GM23338 (cell line): ENCODE measurements at regions not wholly inside any gene's neighbourhood (a gene's known extent, or its start where the extent isn't known, plus 50 kb on each side); places are given as distances from the start of the nearest gene placed in this dataset.

ENCODE experiments used
- ATAC-seq: fragments of 200-7000 bp; cut with Tn5 transposase; 3 replicates; pipeline ENCODE4 v1.9.1; 2020
- DNase-seq: peaks from one replicate; pipeline ENCODE4 v3.0.0-alpha.2; 2015; ENCODE audit warnings: low spot score
- H2AFZ ChIP-seq: fragments of 200-600 bp; sonication (generic); 2 replicates; pipeline ENCODE4 v1.8.0; 2016; ENCODE audit warnings: antibody characterized with exemption, mild to moderate bottlenecking, moderate library complexity
- H3F3A ChIP-seq: fragments of 200-600 bp; sonication (generic); replicated peaks from 2 replicates; pipeline ENCODE4 v1.8.0; 2017; ENCODE audit warnings: antibody characterized with exemption, mixed run types, low read depth
- H3K27ac ChIP-seq: fragments of 200-600 bp; sonication (generic); 2 replicates; pipeline ENCODE4 v1.6.1; 2016; ENCODE audit warnings: low read depth
- H3K27me3 ChIP-seq: fragments of 200-600 bp; sonication (generic); 2 replicates; pipeline ENCODE4 v1.8.0; 2016; ENCODE audit warnings: mild to moderate bottlenecking, mixed run types, moderate library complexity; ENCODE audit not compliant: insufficient read depth
- H3K36me3 ChIP-seq: fragments of 200-600 bp; sonication (generic); 2 replicates; pipeline ENCODE4 v1.8.0; 2016; ENCODE audit warnings: mild to moderate bottlenecking; ENCODE audit not compliant: insufficient read depth
- H3K4me1 ChIP-seq: fragments of 200-600 bp; sonication (generic); 2 replicates; pipeline ENCODE4 v1.8.0; 2016; ENCODE audit warnings: mild to moderate bottlenecking, moderate library complexity; ENCODE audit not compliant: insufficient read depth
- H3K4me2 ChIP-seq: fragments of 200-600 bp; sonication (generic); 2 replicates; pipeline ENCODE4 v1.7.1; 2017; ENCODE audit warnings: mixed run types
- H3K4me3 ChIP-seq: fragments of 200-600 bp; sonication (generic); 2 replicates; pipeline ENCODE4 v1.6.1; 2016; ENCODE audit warnings: mixed run types
- H3K79me2 ChIP-seq: fragments of 200-600 bp; sonication (generic); replicated peaks from 2 replicates; pipeline ENCODE4 v1.8.0; 2017; ENCODE audit warnings: mild to moderate bottlenecking; ENCODE audit not compliant: insufficient read depth
- H3K9me2 ChIP-seq: fragments of 200-600 bp; sonication (generic); 2 replicates; pipeline ENCODE4 v1.8.0; 2017; ENCODE audit not compliant: insufficient read depth
- H4K20me1 ChIP-seq: fragments of 200-600 bp; sonication (generic); replicated peaks from 2 replicates; pipeline ENCODE4 v1.8.0; 2017; ENCODE audit warnings: mild to moderate bottlenecking; ENCODE audit not compliant: insufficient read depth
- H3K27ac Mint-ChIP-seq: 2 replicates; pipeline ENCODE4 v1.8.0; 2020; ENCODE audit warnings: inconsistent platforms, mild to moderate bottlenecking, moderate library complexity, mixed read lengths
- H3K27me3 Mint-ChIP-seq: 3 replicates; pipeline ENCODE4 v1.8.0; 2022; ENCODE audit warnings: low read depth, mild to moderate bottlenecking, moderate library complexity, mixed read lengths, inconsistent platforms; ENCODE audit not compliant: insufficient read depth, poor library complexity
- H3K36me3 Mint-ChIP-seq: 3 replicates; pipeline ENCODE4 v1.8.0; 2021; ENCODE audit warnings: low read depth, mild to moderate bottlenecking, inconsistent platforms, moderate library complexity, mixed read lengths
- H3K4me1 Mint-ChIP-seq: 3 replicates; pipeline ENCODE4 v1.8.0; 2020; ENCODE audit warnings: mild to moderate bottlenecking, inconsistent platforms, mixed read lengths
- H3K4me3 Mint-ChIP-seq: 3 replicates; pipeline ENCODE4 v1.8.0; 2021; ENCODE audit warnings: moderate library complexity, mild to moderate bottlenecking, inconsistent platforms, mixed read lengths
- H3K9me3 Mint-ChIP-seq: 3 replicates; pipeline ENCODE4 v1.8.0; 2020; ENCODE audit warnings: moderate library complexity, mild to moderate bottlenecking, inconsistent platforms, mixed read lengths
- CREB1 ChIP-seq: fragments of 250-450 bp; sonication (Bioruptor Pico); IDR thresholded peaks from 2 replicates; pipeline ENCODE4 v1.5.0; 2020; ENCODE audit warnings: low read depth, mild to moderate bottlenecking, moderate library complexity
- EZH2 ChIP-seq: fragments of 200-600 bp; sonication (generic); IDR thresholded peaks from one replicate; pipeline ENCODE4 v1.8.0; 2017; ENCODE audit warnings: antibody characterized with exemption, mild to moderate bottlenecking, low read depth; ENCODE audit not compliant: unreplicated experiment
- EZH2phosphoT487 ChIP-seq: fragments of 200-600 bp; sonication (generic); IDR thresholded peaks from one replicate; pipeline ENCODE4 v1.8.1; 2018; ENCODE audit warnings: antibody characterized with exemption; ENCODE audit not compliant: unreplicated experiment
- JUNB ChIP-seq: IDR thresholded peaks from one replicate; pipeline ENCODE4 v1.6.1; 2016; ENCODE audit warnings: antibody characterized with exemption; ENCODE audit not compliant: unreplicated experiment
- NANOG ChIP-seq: IDR thresholded peaks from 2 replicates; pipeline ENCODE4 v1.6.1; 2016; ENCODE audit warnings: antibody characterized with exemption, borderline replicate concordance
- POLR2AphosphoS5 ChIP-seq: IDR thresholded peaks from 2 replicates; pipeline ENCODE4 v1.6.1; 2016; ENCODE audit warnings: antibody characterized with exemption, low read depth
- STAT1 ChIP-seq: IDR thresholded peaks from one replicate; pipeline ENCODE4 v1.6.1; 2016; ENCODE audit warnings: antibody characterized with exemption; ENCODE audit not compliant: unreplicated experiment
- ZNF114 ChIP-seq: fragments of 250-450 bp; sonication (Bioruptor Pico); IDR thresholded peaks from 2 replicates; pipeline ENCODE4 v1.5.0; 2020; ENCODE audit warnings: mild to moderate bottlenecking, moderate library complexity
- ZNF331 ChIP-seq: fragments of 250-450 bp; sonication (Bioruptor Pico); IDR thresholded peaks from 2 replicates; pipeline ENCODE4 v1.5.0; 2020; ENCODE audit warnings: low read depth, mild to moderate bottlenecking, moderate library complexity
- TF ChIP-seq, protein P1 (sequence below): IDR thresholded peaks from 2 replicates; pipeline ENCODE4 v1.6.1; 2016; ENCODE audit warnings: antibody characterized with exemption
- TF ChIP-seq, protein P2 (sequence below), 2 experiments: fragments of 200-600 bp in 1 of 2; sonication (generic) in 1 of 2; conservative IDR thresholded peaks; 2 replicates each; pipeline versions ENCODE4 v1.5.1 to v1.6.1; 2016 to 2017; ENCODE audit warnings: antibody characterized with exemption in 2 of 2, low read depth in 2 of 2, mild to moderate bottlenecking in 2 of 2, moderate library complexity in 1 of 2
- TF ChIP-seq, protein P3 (sequence below): IDR thresholded peaks from one replicate; pipeline ENCODE4 v1.6.1; 2018; ENCODE audit warnings: antibody characterized with exemption; ENCODE audit not compliant: unreplicated experiment
- TF ChIP-seq, protein P4 (sequence below): fragments of 250-450 bp; sonication (Bioruptor Pico); IDR thresholded peaks from 2 replicates; pipeline ENCODE4 v1.5.0; 2020; ENCODE audit warnings: mild to moderate bottlenecking, moderate library complexity

DNA sequence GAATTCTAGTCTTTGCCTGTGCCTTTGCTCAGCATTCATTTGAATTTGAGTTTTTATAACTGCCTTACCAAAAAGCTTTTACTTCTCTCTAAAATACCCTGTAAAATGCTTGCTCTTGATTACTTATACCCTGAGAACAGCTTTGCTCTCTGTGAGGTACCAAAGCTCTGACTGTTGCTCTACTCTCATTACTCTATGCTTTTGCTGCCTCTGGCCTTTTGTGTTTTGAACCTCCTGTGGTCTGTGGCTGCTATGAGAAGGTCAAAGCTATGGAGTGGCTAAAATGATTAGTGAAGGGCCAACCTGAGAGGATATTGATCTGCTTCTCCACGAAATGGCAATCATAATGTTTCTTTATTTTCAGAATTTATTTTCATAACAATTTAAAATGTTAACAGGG lies 375.6 kb upstream of the IMPG1 start:
- H2AFZ ChIP-seq, result no peak overlapping the region
- Mint-ChIP-seq H3K27ac (no peak overlapping the region), H3K4me1 (peaks cover 9% of the 10 kb centered on the region; the same call in 2 of the 3 replicates), H3K9me3 (peaks cover 11% of the 10 kb centered on the region; the same call in 2 of the 3 replicates), H3K36me3 (peaks cover 6% of the 10 kb centered on the region; the same call in 2 of the 3 replicates), H3K4me3 (no peak overlapping the region), H3K27me3 (no peaks in the 10 kb centered on the region)
- H3K9me2 ChIP-seq, result no peaks in the 10 kb centered on the region
- no peak for TF ChIP-seq POLR2AphosphoS5
- no peak for TF ChIP-seq ZNF114 (CRISPR knock-in tag)
- TF ChIP-seq, protein P1, sequence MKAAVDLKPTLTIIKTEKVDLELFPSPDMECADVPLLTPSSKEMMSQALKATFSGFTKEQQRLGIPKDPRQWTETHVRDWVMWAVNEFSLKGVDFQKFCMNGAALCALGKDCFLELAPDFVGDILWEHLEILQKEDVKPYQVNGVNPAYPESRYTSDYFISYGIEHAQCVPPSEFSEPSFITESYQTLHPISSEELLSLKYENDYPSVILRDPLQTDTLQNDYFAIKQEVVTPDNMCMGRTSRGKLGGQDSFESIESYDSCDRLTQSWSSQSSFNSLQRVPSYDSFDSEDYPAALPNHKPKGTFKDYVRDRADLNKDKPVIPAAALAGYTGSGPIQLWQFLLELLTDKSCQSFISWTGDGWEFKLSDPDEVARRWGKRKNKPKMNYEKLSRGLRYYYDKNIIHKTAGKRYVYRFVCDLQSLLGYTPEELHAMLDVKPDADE, result no peak
- TF ChIP-seq NANOG, result no peak
- TF ChIP-seq, protein P2, sequence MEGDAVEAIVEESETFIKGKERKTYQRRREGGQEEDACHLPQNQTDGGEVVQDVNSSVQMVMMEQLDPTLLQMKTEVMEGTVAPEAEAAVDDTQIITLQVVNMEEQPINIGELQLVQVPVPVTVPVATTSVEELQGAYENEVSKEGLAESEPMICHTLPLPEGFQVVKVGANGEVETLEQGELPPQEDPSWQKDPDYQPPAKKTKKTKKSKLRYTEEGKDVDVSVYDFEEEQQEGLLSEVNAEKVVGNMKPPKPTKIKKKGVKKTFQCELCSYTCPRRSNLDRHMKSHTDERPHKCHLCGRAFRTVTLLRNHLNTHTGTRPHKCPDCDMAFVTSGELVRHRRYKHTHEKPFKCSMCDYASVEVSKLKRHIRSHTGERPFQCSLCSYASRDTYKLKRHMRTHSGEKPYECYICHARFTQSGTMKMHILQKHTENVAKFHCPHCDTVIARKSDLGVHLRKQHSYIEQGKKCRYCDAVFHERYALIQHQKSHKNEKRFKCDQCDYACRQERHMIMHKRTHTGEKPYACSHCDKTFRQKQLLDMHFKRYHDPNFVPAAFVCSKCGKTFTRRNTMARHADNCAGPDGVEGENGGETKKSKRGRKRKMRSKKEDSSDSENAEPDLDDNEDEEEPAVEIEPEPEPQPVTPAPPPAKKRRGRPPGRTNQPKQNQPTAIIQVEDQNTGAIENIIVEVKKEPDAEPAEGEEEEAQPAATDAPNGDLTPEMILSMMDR (conservative IDR thresholded peaks at IDR 0.05; ENCODE audit: low read depth in 2 of 2), result no peak
- TF ChIP-seq JUNB, result no peak
- TF ChIP-seq EZH2phosphoT487, result no peak
- no peak for TF ChIP-seq EZH2
- no peak for TF ChIP-seq ZNF331 (CRISPR knock-in tag)
- no peak for TF ChIP-seq CREB1
- TF ChIP-seq, protein P3, sequence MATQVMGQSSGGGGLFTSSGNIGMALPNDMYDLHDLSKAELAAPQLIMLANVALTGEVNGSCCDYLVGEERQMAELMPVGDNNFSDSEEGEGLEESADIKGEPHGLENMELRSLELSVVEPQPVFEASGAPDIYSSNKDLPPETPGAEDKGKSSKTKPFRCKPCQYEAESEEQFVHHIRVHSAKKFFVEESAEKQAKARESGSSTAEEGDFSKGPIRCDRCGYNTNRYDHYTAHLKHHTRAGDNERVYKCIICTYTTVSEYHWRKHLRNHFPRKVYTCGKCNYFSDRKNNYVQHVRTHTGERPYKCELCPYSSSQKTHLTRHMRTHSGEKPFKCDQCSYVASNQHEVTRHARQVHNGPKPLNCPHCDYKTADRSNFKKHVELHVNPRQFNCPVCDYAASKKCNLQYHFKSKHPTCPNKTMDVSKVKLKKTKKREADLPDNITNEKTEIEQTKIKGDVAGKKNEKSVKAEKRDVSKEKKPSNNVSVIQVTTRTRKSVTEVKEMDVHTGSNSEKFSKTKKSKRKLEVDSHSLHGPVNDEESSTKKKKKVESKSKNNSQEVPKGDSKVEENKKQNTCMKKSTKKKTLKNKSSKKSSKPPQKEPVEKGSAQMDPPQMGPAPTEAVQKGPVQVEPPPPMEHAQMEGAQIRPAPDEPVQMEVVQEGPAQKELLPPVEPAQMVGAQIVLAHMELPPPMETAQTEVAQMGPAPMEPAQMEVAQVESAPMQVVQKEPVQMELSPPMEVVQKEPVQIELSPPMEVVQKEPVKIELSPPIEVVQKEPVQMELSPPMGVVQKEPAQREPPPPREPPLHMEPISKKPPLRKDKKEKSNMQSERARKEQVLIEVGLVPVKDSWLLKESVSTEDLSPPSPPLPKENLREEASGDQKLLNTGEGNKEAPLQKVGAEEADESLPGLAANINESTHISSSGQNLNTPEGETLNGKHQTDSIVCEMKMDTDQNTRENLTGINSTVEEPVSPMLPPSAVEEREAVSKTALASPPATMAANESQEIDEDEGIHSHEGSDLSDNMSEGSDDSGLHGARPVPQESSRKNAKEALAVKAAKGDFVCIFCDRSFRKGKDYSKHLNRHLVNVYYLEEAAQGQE, result no peak
- no peak for TF ChIP-seq STAT1
- TF ChIP-seq, protein P4, sequence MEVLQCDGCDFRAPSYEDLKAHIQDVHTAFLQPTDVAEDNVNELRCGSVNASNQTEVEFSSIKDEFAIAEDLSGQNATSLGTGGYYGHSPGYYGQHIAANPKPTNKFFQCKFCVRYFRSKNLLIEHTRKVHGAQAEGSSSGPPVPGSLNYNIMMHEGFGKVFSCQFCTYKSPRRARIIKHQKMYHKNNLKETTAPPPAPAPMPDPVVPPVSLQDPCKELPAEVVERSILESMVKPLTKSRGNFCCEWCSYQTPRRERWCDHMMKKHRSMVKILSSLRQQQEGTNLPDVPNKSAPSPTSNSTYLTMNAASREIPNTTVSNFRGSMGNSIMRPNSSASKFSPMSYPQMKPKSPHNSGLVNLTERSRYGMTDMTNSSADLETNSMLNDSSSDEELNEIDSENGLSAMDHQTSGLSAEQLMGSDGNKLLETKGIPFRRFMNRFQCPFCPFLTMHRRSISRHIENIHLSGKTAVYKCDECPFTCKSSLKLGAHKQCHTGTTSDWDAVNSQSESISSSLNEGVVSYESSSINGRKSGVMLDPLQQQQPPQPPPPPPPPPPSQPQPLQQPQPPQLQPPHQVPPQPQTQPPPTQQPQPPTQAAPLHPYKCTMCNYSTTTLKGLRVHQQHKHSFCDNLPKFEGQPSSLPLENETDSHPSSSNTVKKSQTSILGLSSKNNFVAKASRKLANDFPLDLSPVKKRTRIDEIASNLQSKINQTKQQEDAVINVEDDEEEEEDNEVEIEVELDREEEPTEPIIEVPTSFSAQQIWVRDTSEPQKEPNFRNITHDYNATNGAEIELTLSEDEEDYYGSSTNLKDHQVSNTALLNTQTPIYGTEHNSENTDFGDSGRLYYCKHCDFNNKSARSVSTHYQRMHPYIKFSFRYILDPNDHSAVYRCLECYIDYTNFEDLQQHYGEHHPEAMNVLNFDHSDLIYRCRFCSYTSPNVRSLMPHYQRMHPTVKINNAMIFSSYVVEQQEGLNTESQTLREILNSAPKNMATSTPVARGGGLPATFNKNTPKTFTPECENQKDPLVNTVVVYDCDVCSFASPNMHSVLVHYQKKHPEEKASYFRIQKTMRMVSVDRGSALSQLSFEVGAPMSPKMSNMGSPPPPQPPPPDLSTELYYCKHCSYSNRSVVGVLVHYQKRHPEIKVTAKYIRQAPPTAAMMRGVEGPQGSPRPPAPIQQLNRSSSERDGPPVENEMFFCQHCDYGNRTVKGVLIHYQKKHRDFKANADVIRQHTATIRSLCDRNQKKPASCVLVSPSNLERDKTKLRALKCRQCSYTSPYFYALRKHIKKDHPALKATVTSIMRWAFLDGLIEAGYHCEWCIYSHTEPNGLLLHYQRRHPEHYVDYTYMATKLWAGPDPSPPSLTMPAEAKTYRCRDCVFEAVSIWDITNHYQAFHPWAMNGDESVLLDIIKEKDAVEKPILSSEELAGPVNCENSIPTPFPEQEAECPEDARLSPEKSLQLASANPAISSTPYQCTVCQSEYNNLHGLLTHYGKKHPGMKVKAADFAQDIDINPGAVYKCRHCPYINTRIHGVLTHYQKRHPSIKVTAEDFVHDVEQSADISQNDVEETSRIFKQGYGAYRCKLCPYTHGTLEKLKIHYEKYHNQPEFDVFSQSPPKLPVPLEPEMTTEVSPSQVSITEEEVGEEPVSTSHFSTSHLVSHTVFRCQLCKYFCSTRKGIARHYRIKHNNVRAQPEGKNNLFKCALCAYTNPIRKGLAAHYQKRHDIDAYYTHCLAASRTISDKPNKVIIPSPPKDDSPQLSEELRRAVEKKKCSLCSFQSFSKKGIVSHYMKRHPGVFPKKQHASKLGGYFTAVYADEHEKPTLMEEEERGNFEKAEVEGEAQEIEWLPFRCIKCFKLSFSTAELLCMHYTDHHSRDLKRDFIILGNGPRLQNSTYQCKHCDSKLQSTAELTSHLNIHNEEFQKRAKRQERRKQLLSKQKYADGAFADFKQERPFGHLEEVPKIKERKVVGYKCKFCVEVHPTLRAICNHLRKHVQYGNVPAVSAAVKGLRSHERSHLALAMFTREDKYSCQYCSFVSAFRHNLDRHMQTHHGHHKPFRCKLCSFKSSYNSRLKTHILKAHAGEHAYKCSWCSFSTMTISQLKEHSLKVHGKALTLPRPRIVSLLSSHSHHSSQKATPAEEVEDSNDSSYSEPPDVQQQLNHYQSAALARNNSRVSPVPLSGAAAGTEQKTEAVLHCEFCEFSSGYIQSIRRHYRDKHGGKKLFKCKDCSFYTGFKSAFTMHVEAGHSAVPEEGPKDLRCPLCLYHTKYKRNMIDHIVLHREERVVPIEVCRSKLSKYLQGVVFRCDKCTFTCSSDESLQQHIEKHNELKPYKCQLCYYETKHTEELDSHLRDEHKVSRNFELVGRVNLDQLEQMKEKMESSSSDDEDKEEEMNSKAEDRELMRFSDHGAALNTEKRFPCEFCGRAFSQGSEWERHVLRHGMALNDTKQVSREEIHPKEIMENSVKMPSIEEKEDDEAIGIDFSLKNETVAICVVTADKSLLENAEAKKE, result no peak
- H3K27me3 ChIP-seq, result no peaks in the 10 kb centered on the region
- H3K4me3 ChIP-seq, result no peak overlapping the region
- peaks cover 8% of the 10 kb centered on the region; the same call in 1 of the 2 replicates for H3K4me1 ChIP-seq
- H3F3A ChIP-seq, result no peaks in the 10 kb centered on the region
- ATAC-seq (peak; percentile 71), DNase-seq (no peak)
- no peak overlapping the region; the same call in 1 of the 2 replicates for H3K27ac ChIP-seq
- no peaks in the 10 kb centered on the region for H3K79me2 ChIP-seq
- no peaks in the 10 kb centered on the region for H3K36me3 ChIP-seq
- no peaks in the 10 kb centered on the region for H4K20me1 ChIP-seq
- 0 out of 2 replicates have a peak overlapping the region, but pooled peaks have one; percentile 24 for H3K4me2 ChIP-seq
